GM10248 (cell line): ENCODE measurements at regions not wholly inside any gene's neighbourhood (a gene's known extent, or its start where the extent isn't known, plus 50 kb on each side); places are given as distances from the start of the nearest gene placed in this dataset.

Experiments used
- CTCF ChIA-PET: fragments of 300-600 bp; sonication (Branson Sonifier 250); formaldehyde crosslinking; extraction: SDS; loops from one replicate; lab custom pipeline; 2021; ENCODE audit warnings: antibody characterized with exemption; lab: Yijun Ruan, JAX
- POLR2A ChIA-PET: fragments of 350-650 bp; sonication (Branson Sonifier 250); formaldehyde crosslinking; extraction: SDS; loops from one replicate; lab custom pipeline; 2020; ENCODE audit warnings: antibody characterized with exemption; lab: Yijun Ruan, JAX
- DNase-seq: peaks from one replicate; pipeline ENCODE4 v3.0.0; 2012; ENCODE audit errors: extremely low spot score
- CTCF ChIP-seq: IDR thresholded peaks from 2 replicates; pipeline ENCODE4 v1.5.1; 2012; ENCODE audit warnings: mild to moderate bottlenecking, low read depth; ENCODE audit errors: extremely low read depth, missing control alignments, control extremely low read depth

GRCh38 chr3:35965908-35966307 lies 326.6 kb downstream of the ARPP21 start:
- TF ChIP-seq CTCF, result peak; percentile 37
- POLR2A ChIA-PET, result no interaction called here
- no peak for DNase-seq
- CTCF ChIA-PET, result interaction anchor here (0.9 to 2.7 kb wide), 16 partner anchors 9 to 993 kb away, joined by 3 to 15 read pairs (median 5); no protein-coding TSS in a partner anchor

GRCh38 chr3:35966629-35967464 lies 327.5 kb downstream of the ARPP21 start:
- POLR2A ChIA-PET, result no interaction called here
- no peak for TF ChIP-seq CTCF
- CTCF ChIA-PET, result interaction anchor here (0.9 to 2.7 kb wide), 11 partner anchors 10 to 992 kb away, joined by 3 to 15 read pairs (median 6); no protein-coding TSS in a partner anchor
- DNase-seq, result no peak

GRCh38 chr3:35968043-35968622 lies 328.8 kb downstream of the ARPP21 start:
- CTCF ChIA-PET, result no interaction called here
- DNase-seq, result no peak

GRCh38 chr3:35969406-35969805 lies 330.1 kb downstream of the ARPP21 start:
- DNase-seq, result no peak
- CTCF ChIA-PET, result no interaction called here
- POLR2A ChIA-PET, result no interaction called here
- TF ChIP-seq CTCF, result no peak

More at GRCh38 chr3:35968043-35968622, 328.8 kb downstream of the ARPP21 start:
- TF ChIP-seq CTCF, result no peak
- POLR2A ChIA-PET, result no interaction called here

- ChIA-PET CTCF (no interaction called here), POLR2A (no interaction called here)
- no peak for DNase-seq
- TF ChIP-seq CTCF, result no peak
These were observed 331.5 kb downstream of the ARPP21 start for GRCh38 chr3:35970793-35971192.

GRCh38 chr3:35971686-35972085 lies 332.4 kb downstream of the ARPP21 start:
- DNase-seq, result no peak
- TF ChIP-seq CTCF, result no peak
- ChIA-PET POLR2A (no interaction called here), CTCF (interaction anchor here (1.0 kb wide), 1 partner anchor 11 kb away, joined by 3 read pairs; no protein-coding TSS in a partner anchor)
